Activated CD4-positive, alpha-beta T cell treated with anti-CD3 and anti-CD28 coated beads for 24 hours (primary cell): ENCODE measurements at regions not wholly inside any gene's neighbourhood (a gene's known extent, or its start where the extent isn't known, plus 50 kb on each side); places are given as distances from the start of the nearest gene placed in this dataset.

Source experiments
- DNase-seq, 2 donors: peaks; one replicate each; pipeline ENCODE4 v3.0.0-alpha.2; 2020; ENCODE audit warnings: low read depth in 2 of 2

- DNase-seq: no peak
Measured at GRCh38 chr4:136754810-136755530, 777.3 kb downstream of the PCDH18 start.

- no peak for DNase-seq
Measured at GRCh38 chr4:136751556-136751955, 780.7 kb downstream of the PCDH18 start.

DNA sequence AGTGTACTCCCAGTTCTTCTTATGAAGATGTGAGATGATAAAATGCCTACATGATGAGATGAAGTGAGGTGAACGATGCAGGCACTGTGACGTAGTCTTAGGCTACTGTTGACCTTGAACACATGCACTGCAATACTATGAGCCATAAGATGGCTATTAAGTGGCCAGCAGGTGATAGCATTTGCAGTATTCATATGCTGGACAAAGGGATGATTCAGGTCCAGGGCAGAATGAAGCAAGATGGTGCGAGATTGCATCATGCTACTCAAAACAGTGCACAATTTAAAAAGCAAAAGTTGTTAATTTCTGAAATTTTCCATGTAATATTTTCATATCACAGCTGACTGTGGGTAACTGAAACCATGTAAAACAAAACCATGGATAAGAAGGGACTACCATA lies 781.4 kb downstream of the PCDH18 start:
- DNase-seq: no peak

DNA sequence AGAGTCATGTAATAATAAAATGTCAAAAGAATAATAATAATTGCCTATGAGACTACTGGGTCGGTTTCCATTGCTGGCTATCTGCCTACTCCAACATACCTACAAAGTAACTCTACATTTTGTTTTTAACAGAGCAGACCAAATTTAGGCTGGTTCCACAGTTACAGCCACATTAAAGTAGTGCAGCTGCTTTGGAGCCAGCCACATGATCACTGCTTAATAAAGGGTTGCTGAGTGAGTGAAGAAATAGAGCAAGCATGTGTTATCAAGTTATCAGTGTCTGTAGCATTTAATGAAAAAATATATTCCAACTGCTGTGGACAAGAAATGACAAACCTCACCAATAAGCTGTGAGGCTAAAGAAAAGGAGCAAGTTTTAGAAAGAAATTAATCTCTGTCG lies 782.3 kb downstream of the PCDH18 start:
- DNase-seq: no peak

DNA sequence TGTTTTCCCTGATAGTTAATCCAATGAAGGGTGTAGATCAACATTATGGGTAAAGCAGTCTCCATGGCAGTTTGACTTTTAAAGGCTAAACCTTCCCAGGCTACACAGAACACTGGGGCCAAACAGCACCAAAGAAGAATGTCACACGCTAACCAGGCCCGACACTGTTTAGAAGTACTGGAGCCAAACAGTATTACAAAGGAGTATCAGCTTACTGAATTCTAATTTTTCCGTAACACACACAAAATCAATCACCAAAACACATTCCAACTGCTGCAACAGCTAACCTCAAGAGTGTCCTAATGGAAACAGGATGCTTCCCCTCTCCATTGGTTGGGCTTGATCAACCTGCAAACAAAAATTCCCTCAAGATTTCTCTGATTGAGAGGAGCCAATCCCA lies 783.5 kb downstream of the PCDH18 start:
- DNase-seq: no peak

- no peak for DNase-seq
Measured at GRCh38 chr4:136748165-136748564, 784.1 kb downstream of the PCDH18 start.

DNA sequence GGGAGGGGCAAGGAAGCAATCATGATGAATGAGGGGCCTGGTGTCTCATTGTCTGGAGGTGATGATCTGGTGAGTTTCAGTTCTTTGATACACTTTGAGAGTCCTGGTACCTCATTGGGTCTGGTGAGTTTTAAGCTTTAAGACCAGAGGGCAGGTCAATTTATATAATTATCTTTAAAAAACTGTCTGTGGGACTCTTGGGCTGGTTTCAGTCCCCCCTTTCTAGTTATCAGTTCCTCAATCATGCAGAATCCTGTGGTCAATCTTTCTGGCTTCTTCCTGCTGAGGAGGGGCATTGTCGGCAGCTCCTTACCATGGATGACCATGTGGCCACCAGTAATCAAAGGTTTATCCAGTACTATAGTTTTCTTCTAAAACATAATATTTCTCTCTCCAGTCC lies 789.1 kb downstream of the PCDH18 start:
- DNase-seq: no peak

DNA sequence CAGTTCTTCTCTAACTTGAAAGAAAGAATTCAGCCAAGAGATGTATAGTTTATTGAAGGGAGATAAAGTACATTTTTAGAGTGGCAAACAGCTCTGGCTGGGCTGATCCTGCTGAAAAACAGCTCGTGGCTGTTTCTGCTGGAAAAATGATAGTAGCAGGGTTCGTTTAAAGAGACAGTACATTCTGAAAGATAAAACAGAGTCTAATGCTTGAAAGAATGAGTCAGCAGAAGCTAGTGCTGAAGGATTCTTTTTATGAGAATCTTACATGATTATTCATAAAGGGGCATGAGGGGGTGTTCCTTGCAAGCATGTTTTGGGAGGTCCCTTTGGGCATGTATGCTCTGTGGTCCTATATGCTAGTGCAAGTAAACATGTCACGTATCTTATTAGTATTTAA lies 790.0 kb downstream of the PCDH18 start:
- no peak for DNase-seq

GRCh38 chr4:136741468-136741867 lies 790.8 kb downstream of the PCDH18 start:
- no peak for DNase-seq

DNA sequence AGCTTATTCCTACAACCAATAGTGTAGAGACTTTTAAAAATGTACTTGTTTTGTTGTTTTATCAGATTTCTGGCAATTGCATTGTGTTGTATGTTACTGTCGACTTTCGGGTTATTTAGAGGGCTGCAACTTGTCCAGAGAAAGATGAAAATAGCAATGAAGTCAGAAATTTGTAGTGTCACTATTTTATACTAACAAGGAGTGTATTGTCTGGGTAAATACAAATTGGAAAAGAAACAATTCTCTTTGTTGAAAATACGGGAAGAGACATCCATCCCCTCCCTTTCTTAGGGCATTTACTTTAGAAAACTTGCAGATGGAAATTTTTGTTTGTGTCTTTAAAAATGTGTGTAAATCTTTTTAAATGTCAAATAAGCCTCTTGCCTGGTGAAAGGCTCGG lies 792.0 kb downstream of the PCDH18 start:
- DNase-seq: no peak

GRCh38 chr4:136737066-136737465 lies 795.2 kb downstream of the PCDH18 start:
- no peak for DNase-seq

- no peak for DNase-seq
Measured at GRCh38 chr4:136731025-136731424, 801.3 kb downstream of the PCDH18 start.

GRCh38 chr4:136725286-136726081 lies 806.8 kb downstream of the PCDH18 start:
- DNase-seq: no peak

GRCh38 chr4:136713140-136713539 lies 819.2 kb downstream of the PCDH18 start:
- no peak for DNase-seq

DNA sequence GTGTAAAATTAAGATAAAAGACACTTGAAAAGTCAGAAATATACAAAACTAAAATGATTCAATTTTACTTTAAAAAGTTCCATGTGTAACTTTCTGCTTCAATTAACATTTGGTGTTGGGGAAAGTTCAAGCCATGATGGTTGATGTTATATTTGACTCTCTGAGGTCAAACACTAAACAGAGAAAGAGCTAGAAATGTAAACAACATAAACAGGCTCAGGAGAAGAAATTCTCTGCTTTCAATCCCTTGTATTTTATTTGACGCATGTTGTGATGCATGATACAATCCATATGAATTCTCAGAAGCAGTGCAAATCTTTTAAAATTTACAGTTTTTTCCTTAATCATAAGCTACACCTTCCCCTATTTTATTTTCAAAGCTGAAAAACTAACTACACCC lies 822.4 kb downstream of the PCDH18 start:
- DNase-seq: no peak

GRCh38 chr4:136706942-136707341 lies 825.4 kb downstream of the PCDH18 start:
- DNase-seq: no peak

GRCh38 chr4:136699905-136700304 lies 832.4 kb downstream of the PCDH18 start:
- no peak for DNase-seq

DNA sequence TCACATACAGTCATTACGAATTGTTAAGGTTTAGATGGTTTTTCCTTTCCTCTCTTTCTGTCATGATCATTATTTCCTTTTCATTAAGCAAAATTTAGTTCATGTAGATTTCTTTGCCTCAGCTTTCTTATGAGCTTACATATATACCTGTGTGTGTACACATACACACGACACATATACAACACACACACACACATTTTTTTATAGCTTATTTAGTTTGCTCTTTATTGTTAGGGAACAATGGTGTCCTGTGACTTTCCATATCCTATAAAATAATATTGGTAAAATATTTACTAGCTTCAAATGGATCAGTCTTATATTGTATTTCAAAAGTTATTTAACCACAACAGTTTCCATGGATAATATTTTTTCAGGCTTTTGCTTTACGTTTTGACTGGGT lies 840.7 kb downstream of the PCDH18 start:
- no peak for DNase-seq

DNA sequence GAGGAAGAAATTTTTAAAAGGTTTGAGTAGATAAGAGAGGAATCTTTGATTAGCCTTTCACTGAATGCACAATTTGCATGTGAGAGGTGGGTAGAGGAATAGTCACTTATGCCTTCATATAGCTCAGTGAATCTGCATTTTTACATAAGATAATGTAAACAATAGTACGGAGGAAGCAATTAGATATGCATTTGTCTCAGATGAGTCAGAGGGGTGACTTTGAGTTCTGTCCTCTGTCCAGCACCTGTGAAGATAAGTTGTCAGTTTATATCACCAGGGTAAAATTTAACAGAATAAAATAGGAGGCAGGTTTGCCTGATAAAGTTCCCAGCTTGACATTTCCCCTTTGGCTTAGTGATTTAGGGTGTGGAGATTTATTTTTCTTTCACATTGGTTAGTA lies 841.9 kb downstream of the PCDH18 start:
- DNase-seq: no peak

- no peak for DNase-seq
Measured at GRCh38 chr4:136687596-136687995, 844.7 kb downstream of the PCDH18 start.

- no peak for DNase-seq
Measured at GRCh38 chr4:136687118-136687517, 845.2 kb downstream of the PCDH18 start.

GRCh38 chr4:136680761-136681160 lies 851.5 kb downstream of the PCDH18 start:
- DNase-seq: no peak

- DNase-seq: no peak
Measured at GRCh38 chr4:136680271-136680670, 852.0 kb downstream of the PCDH18 start.
